HL-60 (cell line): ENCODE measurements at regions not wholly inside any gene's neighbourhood (a gene's known extent, or its start where the extent isn't known, plus 50 kb on each side); places are given as distances from the start of the nearest gene placed in this dataset.

Source experiments
- DNase-seq, 2 experiments: peaks; one replicate each; pipeline ENCODE4 v3.0.0-alpha.2; 2010 to 2020; ENCODE audit warnings: low read depth in 1 of 2, low spot score in 1 of 2
- H3K27ac ChIP-seq: fragments of 250-450 bp; sonication (Bioruptor Pico); replicated peaks from 2 replicates; pipeline ENCODE4 v1.5.1; 2020; ENCODE audit warnings: mild to moderate bottlenecking, moderate library complexity
- H3K27me3 ChIP-seq: fragments of 250-450 bp; sonication (Bioruptor Pico); 2 replicates; pipeline ENCODE4 v1.5.1; 2021; ENCODE audit warnings: mild to moderate bottlenecking, moderate library complexity; ENCODE audit not compliant: insufficient read depth, poor library complexity, severe bottlenecking
- H3K4me3 ChIP-seq: replicated peaks from 2 replicates; pipeline ENCODE4 v1.5.1; 2011; ENCODE audit warnings: mild to moderate bottlenecking, control low read depth, low read length; ENCODE audit not compliant: insufficient read depth
- GABPA ChIP-seq: IDR thresholded peaks from 2 replicates; pipeline ENCODE4 v1.6.1; 2012; ENCODE audit warnings: low read depth
- POLR2AphosphoS5 ChIP-seq: IDR thresholded peaks from 2 replicates; pipeline ENCODE4 v1.6.1; 2012; ENCODE audit warnings: low read depth
- SPI1 ChIP-seq: IDR thresholded peaks from 2 replicates; pipeline ENCODE4 v1.6.1; 2012; ENCODE audit warnings: low read depth, mild to moderate bottlenecking, borderline replicate concordance
- TF ChIP-seq, protein P1 (sequence below): IDR thresholded peaks from one replicate; pipeline ENCODE4 v1.5.1; 2011; ENCODE audit warnings: low read length, control low read depth, inconsistent platforms; ENCODE audit not compliant: insufficient read depth
- TF ChIP-seq, protein P2 (sequence below): IDR thresholded peaks from 2 replicates; pipeline ENCODE4 v1.6.1; 2012; ENCODE audit warnings: low read depth; ENCODE audit not compliant: insufficient replicate concordance

DNA sequence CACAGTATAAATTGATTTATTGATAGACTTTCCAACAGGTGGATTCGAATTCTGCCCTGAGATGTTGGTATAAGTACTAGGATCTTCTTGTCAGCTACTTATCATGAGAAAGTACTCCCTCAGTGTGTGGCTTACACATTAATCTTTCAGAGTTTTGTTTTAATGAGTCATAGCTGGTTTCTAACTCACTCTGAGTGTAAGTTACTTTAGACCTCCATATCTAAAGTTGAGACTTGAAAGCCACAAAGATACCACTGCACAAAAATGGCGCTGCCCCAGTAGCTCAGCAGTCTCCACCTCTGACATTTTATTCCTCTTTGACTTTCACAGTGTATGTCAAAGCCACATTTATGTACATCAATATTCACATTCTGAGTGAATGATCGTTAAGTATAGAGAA is 318.5 kb downstream of the ARAP2 start:
- no peak overlapping the region for H3K27ac ChIP-seq
- H3K4me3 ChIP-seq, result no peak overlapping the region
- TF ChIP-seq, protein P1, sequence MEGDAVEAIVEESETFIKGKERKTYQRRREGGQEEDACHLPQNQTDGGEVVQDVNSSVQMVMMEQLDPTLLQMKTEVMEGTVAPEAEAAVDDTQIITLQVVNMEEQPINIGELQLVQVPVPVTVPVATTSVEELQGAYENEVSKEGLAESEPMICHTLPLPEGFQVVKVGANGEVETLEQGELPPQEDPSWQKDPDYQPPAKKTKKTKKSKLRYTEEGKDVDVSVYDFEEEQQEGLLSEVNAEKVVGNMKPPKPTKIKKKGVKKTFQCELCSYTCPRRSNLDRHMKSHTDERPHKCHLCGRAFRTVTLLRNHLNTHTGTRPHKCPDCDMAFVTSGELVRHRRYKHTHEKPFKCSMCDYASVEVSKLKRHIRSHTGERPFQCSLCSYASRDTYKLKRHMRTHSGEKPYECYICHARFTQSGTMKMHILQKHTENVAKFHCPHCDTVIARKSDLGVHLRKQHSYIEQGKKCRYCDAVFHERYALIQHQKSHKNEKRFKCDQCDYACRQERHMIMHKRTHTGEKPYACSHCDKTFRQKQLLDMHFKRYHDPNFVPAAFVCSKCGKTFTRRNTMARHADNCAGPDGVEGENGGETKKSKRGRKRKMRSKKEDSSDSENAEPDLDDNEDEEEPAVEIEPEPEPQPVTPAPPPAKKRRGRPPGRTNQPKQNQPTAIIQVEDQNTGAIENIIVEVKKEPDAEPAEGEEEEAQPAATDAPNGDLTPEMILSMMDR, result no peak
- TF ChIP-seq, protein P2, sequence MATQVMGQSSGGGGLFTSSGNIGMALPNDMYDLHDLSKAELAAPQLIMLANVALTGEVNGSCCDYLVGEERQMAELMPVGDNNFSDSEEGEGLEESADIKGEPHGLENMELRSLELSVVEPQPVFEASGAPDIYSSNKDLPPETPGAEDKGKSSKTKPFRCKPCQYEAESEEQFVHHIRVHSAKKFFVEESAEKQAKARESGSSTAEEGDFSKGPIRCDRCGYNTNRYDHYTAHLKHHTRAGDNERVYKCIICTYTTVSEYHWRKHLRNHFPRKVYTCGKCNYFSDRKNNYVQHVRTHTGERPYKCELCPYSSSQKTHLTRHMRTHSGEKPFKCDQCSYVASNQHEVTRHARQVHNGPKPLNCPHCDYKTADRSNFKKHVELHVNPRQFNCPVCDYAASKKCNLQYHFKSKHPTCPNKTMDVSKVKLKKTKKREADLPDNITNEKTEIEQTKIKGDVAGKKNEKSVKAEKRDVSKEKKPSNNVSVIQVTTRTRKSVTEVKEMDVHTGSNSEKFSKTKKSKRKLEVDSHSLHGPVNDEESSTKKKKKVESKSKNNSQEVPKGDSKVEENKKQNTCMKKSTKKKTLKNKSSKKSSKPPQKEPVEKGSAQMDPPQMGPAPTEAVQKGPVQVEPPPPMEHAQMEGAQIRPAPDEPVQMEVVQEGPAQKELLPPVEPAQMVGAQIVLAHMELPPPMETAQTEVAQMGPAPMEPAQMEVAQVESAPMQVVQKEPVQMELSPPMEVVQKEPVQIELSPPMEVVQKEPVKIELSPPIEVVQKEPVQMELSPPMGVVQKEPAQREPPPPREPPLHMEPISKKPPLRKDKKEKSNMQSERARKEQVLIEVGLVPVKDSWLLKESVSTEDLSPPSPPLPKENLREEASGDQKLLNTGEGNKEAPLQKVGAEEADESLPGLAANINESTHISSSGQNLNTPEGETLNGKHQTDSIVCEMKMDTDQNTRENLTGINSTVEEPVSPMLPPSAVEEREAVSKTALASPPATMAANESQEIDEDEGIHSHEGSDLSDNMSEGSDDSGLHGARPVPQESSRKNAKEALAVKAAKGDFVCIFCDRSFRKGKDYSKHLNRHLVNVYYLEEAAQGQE, result no peak
- no peak for TF ChIP-seq POLR2AphosphoS5
- TF ChIP-seq GABPA, result no peak
- TF ChIP-seq SPI1, result no peak
- no peak for DNase-seq
- H3K27me3 ChIP-seq, result no peaks in the 10 kb centered on the region

DNA sequence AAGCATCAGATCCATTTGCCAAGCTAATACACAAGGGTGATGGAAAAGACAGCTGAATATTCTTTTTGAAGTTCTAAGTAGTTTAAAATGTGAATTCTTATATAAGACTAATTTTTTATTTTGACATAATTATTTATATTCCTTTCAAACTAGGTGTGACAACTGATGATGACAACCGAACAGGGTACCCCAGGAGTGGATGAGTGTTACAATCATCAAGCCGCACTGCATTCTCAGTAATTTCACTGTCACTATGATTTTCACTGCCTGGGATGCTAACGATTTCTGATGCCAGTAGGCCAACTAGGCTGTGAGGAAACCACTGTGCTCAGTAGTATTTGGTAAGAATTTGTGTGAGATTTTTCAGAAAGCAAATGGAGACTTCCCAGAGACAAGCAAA is 317.5 kb downstream of the ARAP2 start:
- no peak for DNase-seq
- no peak overlapping the region for H3K4me3 ChIP-seq
- TF ChIP-seq, protein P2, result no peak
- TF ChIP-seq POLR2AphosphoS5, result no peak
- no peak for TF ChIP-seq GABPA
- TF ChIP-seq SPI1, result no peak
- TF ChIP-seq, protein P1, result no peak
- H3K27ac ChIP-seq, result no peak overlapping the region
- no peaks in the 10 kb centered on the region for H3K27me3 ChIP-seq

DNA sequence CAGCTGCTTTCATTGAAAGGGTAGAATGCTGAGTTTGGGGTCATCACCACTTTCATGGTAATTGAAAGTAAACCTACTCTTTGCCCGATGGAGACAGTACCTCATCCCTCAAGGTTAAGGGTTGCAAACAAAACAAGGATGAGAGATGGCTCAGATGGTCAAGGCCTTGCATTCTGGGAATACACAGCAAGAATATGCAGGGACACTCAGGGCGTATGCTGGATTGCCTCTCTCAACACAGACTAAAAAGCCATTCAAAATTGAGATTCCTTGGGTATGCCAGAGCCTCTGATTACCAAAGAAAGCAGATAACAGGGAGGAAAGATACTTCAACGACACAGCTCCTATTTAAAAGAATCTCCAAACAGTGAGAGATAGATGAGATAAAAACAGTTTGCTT is 310.4 kb downstream of the ARAP2 start:
- no peak overlapping the region for H3K27ac ChIP-seq
- no peak overlapping the region for H3K4me3 ChIP-seq
- no peak for DNase-seq

More for the DNA sequence above, 310.4 kb downstream of the ARAP2 start:
- H3K27me3 ChIP-seq, result no peaks in the 10 kb centered on the region
- TF ChIP-seq GABPA, result no peak
- TF ChIP-seq, protein P1, result no peak
- no peak for TF ChIP-seq SPI1
- TF ChIP-seq POLR2AphosphoS5, result no peak
- TF ChIP-seq, protein P2, result no peak
